Breast epithelium (tissue), 4 donors: ENCODE measurements at regions not wholly inside any gene's neighbourhood (a gene's known extent, or its start where the extent isn't known, plus 50 kb on each side); places are given as distances from the start of the nearest gene placed in this dataset.

Experiments used
- DNase-seq, 2 donors: peaks; one replicate each; pipeline ENCODE4 v3.0.0-alpha.2; 2019; ENCODE audit warnings: low spot score in 2 of 2
- H3K27ac ChIP-seq, 2 donors: fragments of 200-600 bp; sonication (generic) in 1 of 2; one replicate each; pipeline ENCODE4 v1.5.1; 2016 to 2019; ENCODE audit warnings: mild to moderate bottlenecking in 1 of 2
- H3K27me3 ChIP-seq, 2 donors: fragments of 200-600 bp; sonication (generic) in 1 of 2; one replicate each; pipeline versions ENCODE4 v1.5.1 to v1.6.0; 2017 to 2019; ENCODE audit warnings: control low read depth in 1 of 2, mild to moderate bottlenecking in 1 of 2
- H3K36me3 ChIP-seq: fragments of 200-600 bp; one replicate; pipeline ENCODE4 v1.5.1; 2019
- H3K4me1 ChIP-seq, 2 donors: fragments of 200-600 bp; sonication (generic); one replicate each; pipeline ENCODE4 v1.5.1; 2016 to 2019; ENCODE audit warnings: control low read depth in 1 of 2
- H3K4me3 ChIP-seq, 3 donors: fragments of 200-600 bp; sonication (generic); 1 replicate in 2 of 3; 2 replicates in 1 of 3; pipeline ENCODE4 v1.5.1; 2016 to 2019; ENCODE audit warnings: mild to moderate bottlenecking in 3 of 3, moderate library complexity in 2 of 3
- H3K9me3 ChIP-seq, 2 donors: fragments of 200-600 bp; sonication (generic) in 1 of 2; one replicate each; pipeline ENCODE4 v1.5.1; 2016 to 2019; ENCODE audit warnings: control low read depth in 1 of 2
- POLR2A ChIP-seq: fragments of 450-650 bp; IDR thresholded peaks from one replicate; pipeline ENCODE4 v1.6.1; 2016; ENCODE audit warnings: antibody characterized with exemption, mild to moderate bottlenecking, moderate library complexity
- POLR2AphosphoS5 ChIP-seq, 3 donors: sonication (generic); formaldehyde crosslinking; IDR thresholded peaks; one replicate each; pipeline ENCODE4 v1.6.1; 2017; ENCODE audit warnings: antibody characterized with exemption in 3 of 3
- intact Hi-C: fragments of 100-400 bp; cut with DNase I; formaldehyde crosslinking; loops from one replicate; pipeline ENCODE4 v1.15.1; 2023; ENCODE audit warnings: low total_unique reads
- TF ChIP-seq, protein P1 (sequence below), 3 donors: fragments of 450-650 bp; IDR thresholded peaks; one replicate each; pipeline ENCODE4 v1.5.1; 2016 to 2017; ENCODE audit warnings: antibody characterized with exemption in 3 of 3, mild to moderate bottlenecking in 3 of 3, moderate library complexity in 3 of 3

DNA sequence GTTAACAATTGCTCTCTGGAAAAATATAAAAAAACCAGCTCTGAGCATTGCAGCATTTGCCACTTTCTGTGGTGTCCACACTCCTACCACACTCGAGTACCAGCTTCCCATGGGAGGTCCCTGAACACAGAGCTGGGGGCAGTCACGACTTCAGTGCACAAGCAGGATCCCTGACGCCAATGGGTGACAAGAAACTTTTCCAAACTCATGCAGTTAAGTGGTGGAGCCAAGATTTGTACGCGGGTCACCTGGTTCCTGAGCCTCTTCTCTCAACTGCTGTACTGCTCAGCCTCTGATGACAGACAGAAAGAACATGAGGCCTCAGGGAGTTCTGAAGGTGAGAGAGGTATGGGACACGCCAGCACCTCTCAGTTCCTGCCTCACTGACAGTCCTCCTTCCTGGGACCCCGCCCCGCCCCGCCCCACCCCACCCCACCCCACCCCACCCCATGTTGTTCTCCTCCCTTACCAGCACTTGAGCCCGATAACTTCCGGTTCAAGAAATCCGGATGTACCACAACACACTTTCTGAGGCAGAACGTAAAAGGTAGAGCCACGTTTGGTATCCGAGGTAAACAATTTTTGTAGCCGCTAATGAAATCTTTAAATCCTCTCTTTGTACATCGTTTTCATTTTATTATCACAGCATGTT is 287.6 kb downstream of the MYCN start:
- Histone ChIP-seq H3K36me3 (no peaks in the 10 kb centered on the region), H3K27ac (no peak overlapping the region), H3K9me3 (no peaks in the 10 kb centered on the region), H3K4me3 (no peak overlapping the region), H3K27me3 (peaks cover 0 to 6% of the 10 kb centered on the region in 2 donors), H3K4me1 (no peaks in the 10 kb centered on the region)
- TF ChIP-seq, protein P1, sequence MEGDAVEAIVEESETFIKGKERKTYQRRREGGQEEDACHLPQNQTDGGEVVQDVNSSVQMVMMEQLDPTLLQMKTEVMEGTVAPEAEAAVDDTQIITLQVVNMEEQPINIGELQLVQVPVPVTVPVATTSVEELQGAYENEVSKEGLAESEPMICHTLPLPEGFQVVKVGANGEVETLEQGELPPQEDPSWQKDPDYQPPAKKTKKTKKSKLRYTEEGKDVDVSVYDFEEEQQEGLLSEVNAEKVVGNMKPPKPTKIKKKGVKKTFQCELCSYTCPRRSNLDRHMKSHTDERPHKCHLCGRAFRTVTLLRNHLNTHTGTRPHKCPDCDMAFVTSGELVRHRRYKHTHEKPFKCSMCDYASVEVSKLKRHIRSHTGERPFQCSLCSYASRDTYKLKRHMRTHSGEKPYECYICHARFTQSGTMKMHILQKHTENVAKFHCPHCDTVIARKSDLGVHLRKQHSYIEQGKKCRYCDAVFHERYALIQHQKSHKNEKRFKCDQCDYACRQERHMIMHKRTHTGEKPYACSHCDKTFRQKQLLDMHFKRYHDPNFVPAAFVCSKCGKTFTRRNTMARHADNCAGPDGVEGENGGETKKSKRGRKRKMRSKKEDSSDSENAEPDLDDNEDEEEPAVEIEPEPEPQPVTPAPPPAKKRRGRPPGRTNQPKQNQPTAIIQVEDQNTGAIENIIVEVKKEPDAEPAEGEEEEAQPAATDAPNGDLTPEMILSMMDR (IDR thresholded peaks at IDR 0.05): no peak
- TF ChIP-seq POLR2AphosphoS5 (IDR thresholded peaks at IDR 0.05) (no peak), POLR2A (no peak)
- intact Hi-C loops: no loop called here
- DNase-seq: no peak

DNA sequence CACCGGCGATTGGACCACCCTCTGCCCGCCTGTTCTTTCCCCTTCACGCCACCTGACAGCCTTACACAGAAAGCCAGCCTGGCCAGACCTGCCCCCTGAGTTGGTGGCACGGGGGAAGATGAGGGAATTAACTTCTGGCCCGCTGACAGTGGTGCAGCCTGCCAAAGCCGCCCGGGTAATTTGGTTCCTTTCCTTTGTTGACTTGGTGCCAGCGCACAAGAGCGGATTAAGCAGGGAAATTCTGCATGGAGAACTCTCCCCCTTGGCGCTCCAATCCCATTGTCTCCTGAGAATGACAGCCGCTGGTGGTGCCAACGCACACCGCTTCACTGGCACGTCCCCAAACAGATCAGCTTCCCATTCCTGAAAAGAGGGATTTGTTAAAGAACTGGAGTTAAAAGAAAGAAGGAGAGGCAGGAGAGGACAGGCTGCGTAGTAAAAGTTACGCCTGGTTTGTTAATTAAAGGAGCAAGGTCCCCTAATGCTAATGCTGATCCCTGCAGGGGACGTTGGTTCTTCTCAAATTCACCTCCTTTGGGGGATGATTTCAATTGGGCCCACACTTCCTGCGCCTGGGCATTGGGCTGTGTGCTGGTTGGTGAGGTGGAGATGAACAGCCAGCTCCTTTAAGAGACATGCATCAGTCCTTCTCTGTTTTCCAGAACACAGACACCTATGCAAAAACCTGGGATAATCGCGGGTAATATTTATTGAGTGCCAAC is 286.8 kb downstream of the MYCN start:
- Histone ChIP-seq H3K4me3 (no peak overlapping the region), H3K36me3 (no peaks in the 10 kb centered on the region), H3K4me1 (no peaks in the 10 kb centered on the region), H3K9me3 (no peaks in the 10 kb centered on the region), H3K27me3 (peaks cover 0 to 6% of the 10 kb centered on the region in 2 donors), H3K27ac (no peak overlapping the region)
- intact Hi-C loops: no loop called here
- DNase-seq: peak in 1 of 2 donors; percentile 21
- no peak for TF ChIP-seq POLR2AphosphoS5 (IDR thresholded peaks at IDR 0.05)
- TF ChIP-seq, protein P1 (IDR thresholded peaks at IDR 0.05): no peak
- no peak for TF ChIP-seq POLR2A

GRCh38 chr2:16226381-16226780 is 286.0 kb downstream of the MYCN start:
- Histone ChIP-seq H3K36me3 (no peaks in the 10 kb centered on the region), H3K27ac (no peak overlapping the region), H3K4me3 (no peak overlapping the region), H3K4me1 (no peaks in the 10 kb centered on the region), H3K9me3 (no peaks in the 10 kb centered on the region), H3K27me3 (peaks cover 0 to 6% of the 10 kb centered on the region in 2 donors)
- intact Hi-C loops: no loop called here
- no peak for TF ChIP-seq POLR2A
- TF ChIP-seq, protein P1 (IDR thresholded peaks at IDR 0.05): no peak
- no peak for DNase-seq

DNA sequence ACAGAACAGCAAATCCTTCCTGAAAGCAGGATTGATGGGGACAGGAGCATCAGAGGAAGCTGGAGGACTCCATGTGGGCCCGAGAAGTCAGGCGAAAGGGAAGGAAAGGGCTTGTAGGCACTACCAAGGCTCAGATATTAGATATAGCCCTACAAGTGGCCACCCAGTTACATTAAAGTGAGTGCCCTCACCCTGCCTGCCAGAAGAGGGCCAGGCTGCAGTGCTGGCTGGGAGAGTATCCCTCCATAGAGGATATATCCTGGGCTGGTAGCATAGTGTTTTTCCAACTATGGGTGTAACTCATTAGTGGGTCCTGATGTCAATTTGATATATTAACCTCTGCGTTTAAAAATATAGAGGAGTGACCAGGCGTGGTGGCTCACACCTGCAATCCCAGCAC is 285.2 kb downstream of the MYCN start:
- no peak for DNase-seq
- Histone ChIP-seq H3K36me3 (no peaks in the 10 kb centered on the region), H3K4me1 (no peaks in the 10 kb centered on the region), H3K27ac (no peak overlapping the region), H3K9me3 (no peaks in the 10 kb centered on the region), H3K4me3 (no peak overlapping the region), H3K27me3 (peaks cover 0 to 6% of the 10 kb centered on the region in 2 donors)
- intact Hi-C loops: no loop called here
- TF ChIP-seq POLR2AphosphoS5 (IDR thresholded peaks at IDR 0.05) (no peak), POLR2A (no peak)
- TF ChIP-seq, protein P1 (IDR thresholded peaks at IDR 0.05): no peak

- Histone ChIP-seq H3K27ac (no peak overlapping the region), H3K27me3 (peaks cover 0 to 6% of the 10 kb centered on the region in 2 donors), H3K36me3 (no peaks in the 10 kb centered on the region), H3K4me3 (no peak overlapping the region), H3K9me3 (no peaks in the 10 kb centered on the region), H3K4me1 (no peaks in the 10 kb centered on the region)
- TF ChIP-seq POLR2AphosphoS5 (IDR thresholded peaks at IDR 0.05) (no peak), POLR2A (no peak)
- TF ChIP-seq, protein P1 (IDR thresholded peaks at IDR 0.05): no peak
- DNase-seq: no peak
- intact Hi-C loops: no loop called here
Measured at GRCh38 chr2:16225071-16225470, 284.7 kb downstream of the MYCN start.
